HG03139 (cell line): ENCODE measurements at regions not wholly inside any gene's neighbourhood (a gene's known extent, or its start where the extent isn't known, plus 50 kb on each side); places are given as distances from the start of the nearest gene placed in this dataset.
A peak's percentile ranks its signal among the peaks of the same experiment; 100 is the strongest.
"Not testable (repeated sequence)": the region's sequence is repeated elsewhere in the genome, so short reads cannot be mapped to it uniquely, and the experiment has no call there.

Source experiments
- ATAC-seq: cut with Tn5 transposase; IDR thresholded peaks from one replicate; pipeline ENCODE4 v1.9.1; 2021; ENCODE audit not compliant: unreplicated experiment

DNA sequence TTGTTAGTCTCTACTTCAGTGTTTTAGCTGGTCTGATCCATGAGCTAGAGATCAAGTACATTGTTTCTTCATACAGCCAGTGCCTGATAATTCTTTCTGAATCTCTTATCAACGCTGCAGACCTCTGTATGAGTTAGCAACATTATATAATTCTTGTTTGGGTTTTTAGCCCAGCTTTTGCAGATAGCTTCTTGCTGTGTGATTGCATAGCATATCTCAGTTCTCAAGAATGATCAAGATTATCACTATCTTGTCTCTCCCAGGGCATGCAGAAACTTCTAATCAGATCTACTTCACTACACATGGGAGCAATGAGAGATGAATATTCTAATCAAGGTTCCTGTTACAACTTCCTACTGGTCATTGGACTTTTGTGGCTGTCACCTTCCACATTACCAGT is 158.3 kb downstream of the FAM174A start:
- ATAC-seq, result no peak

DNA sequence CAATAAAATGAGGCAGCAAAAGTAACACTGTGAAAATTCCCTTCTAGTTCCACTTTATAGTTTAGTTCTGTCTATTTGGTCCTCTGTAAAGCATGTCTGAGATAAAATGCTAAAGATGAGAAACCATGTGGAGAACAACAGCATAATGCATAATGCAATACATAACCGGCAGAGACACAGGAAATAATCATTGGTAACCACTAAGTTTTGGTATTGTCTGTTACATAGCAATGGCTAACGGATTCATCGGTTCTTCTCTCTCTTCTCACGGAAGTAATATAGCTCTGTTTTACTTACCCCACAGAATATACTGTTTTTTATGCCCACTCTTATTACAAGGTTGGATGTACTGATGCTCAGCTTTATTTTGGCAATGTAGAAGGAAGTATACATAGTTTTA is 158.9 kb downstream of the FAM174A start:
- no peak for ATAC-seq

DNA sequence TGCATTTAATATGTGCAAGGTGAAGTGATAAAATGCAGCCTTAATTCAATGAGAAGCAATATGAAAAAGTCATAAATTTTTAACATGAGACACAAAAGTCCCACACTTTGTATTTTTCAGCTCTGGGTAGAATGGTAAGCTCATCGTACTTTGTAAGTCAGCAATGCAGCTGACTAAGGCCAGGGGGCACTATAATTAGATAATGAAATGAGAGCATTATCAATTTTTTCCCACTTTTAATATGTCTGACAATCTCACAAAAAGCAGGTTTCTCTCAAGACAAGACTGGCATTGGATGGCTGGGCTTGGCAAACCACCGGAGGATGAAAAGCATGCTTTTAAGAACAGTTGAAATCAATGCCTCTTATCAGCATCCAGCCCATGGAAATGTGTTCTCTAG is 162.8 kb downstream of the FAM174A start:
- ATAC-seq, result no peak

DNA sequence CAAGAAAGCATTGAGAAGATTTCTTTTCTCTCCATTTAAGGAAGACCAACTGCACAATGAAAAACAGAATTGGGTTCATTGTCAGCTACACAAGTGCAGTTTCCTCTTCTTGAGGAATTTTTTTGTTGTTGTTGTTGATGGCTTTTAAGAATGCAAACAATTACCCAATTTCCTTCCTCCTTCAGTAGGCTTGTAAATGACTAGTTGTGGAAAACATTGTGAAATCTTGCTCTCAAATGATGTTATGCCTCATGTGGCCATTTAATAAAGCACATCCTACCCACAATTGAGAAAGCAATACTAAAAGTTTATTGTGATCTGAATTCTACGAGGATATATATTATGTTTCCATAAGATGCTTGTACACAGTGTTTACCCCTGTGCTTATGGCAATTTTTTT is 171.6 kb downstream of the FAM174A start:
- ATAC-seq, result peak; percentile 62

DNA sequence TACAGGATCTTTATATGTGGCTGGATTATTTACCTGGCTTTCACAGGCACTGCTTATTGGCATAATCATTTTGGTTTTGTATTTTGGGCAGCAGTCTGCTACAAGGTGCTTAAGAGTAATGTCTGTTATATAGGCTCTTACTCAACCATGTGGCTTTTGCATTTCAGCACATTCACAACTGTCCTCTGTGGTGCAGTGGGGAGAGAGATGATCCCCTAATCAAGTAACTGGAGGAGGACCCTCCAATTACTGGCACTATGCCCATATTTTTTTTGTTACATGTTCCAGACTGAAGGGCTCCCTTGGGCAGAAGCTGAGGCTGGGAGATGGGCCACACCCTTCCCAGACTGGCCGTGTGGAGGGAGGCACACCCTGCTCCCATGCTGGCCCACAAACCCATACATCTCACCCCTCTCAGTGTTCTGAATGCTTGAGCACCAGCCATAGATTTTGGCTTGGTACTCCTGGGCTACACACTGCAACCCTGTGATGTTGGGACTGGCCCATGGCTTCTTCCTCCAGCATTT is 173.5 kb downstream of the FAM174A start:
- ATAC-seq, result no peak

- ATAC-seq, result no peak
Observed at GRCh38 chr5:100709771-100710170, 174.6 kb downstream of the FAM174A start.

DNA sequence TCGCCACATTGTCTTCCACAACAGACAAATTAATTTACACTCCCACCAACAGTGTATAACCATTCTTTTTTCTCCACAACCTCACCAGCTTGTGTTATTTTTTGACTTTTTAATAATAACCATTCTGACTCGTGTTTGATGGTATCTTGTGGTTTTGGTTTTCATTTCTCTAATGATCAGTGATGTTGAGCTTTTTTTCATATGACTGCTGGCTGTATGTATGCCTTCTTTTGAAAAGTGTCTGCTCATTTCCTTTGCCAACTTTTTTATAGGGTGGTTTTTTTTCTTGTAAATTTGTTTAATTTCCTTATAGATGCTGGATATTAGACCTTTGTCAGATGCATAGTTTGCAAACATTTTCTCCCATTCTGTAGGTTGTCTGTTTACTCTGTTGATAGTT is 179.6 kb downstream of the FAM174A start:
- ATAC-seq, result not testable (repeated sequence)

DNA sequence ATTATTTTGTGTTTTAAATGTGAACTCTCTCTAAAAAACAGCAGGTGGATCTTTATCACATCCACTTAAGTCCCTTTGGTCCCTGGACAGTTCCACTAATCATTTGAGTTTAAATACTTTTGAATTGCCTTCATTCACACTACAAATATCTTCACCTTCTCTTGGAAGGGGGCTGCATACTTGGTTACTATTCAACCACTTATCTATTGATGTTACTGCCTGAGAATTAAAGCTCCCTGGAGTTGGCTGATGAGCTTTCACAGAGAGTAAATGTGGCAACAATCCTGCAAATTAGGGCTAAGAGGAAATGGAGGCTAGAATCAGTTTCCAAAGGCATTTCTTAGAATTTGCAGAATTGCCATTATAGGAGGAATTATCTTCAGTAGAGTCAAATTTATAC is 180.4 kb downstream of the ST8SIA4 start:
- no peak for ATAC-seq

DNA sequence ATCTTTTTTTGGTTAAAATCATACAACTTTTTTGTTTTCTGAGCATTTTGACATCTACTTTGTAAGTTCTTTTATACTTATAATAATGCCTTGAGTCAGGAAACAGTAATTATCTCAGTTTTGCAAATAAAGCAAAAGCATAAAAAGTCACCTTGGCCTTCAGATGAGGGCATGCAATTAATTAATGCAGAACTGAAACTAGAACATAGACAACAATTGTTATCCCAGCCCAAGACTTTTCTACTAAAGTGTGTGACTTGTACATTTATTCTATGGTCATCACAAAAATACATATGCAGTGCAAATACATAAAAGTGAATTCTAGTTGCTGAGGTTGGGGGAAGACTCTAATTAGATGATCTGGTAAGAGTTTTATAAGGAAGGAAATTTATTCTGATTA is 179.9 kb downstream of the ST8SIA4 start:
- no peak for ATAC-seq

- ATAC-seq, result no peak
Observed at GRCh38 chr5:100726116-100726515, 177.0 kb downstream of the ST8SIA4 start.

- ATAC-seq, result peak; percentile 95
Observed at GRCh38 chr5:100731768-100732167, 171.3 kb downstream of the ST8SIA4 start.

DNA sequence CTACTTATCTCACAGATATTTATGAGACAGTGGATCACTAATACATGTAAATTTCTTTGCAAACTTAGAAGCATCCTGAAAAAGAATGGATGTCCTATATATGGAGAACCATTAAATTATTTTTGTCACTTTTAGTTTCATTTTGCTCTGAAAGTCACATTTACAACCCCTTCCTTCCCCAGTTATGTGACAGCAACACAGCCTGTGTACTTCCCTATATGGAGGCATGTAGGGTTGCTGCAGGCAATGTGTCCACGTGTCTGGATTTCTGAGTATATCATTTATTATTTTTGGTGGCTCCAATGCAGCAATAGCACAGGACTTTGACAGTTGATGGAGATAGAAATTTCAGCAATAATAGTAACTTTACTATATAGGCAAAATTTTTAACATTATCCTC is 156.4 kb downstream of the ST8SIA4 start:
- ATAC-seq, result peak; percentile 85

DNA sequence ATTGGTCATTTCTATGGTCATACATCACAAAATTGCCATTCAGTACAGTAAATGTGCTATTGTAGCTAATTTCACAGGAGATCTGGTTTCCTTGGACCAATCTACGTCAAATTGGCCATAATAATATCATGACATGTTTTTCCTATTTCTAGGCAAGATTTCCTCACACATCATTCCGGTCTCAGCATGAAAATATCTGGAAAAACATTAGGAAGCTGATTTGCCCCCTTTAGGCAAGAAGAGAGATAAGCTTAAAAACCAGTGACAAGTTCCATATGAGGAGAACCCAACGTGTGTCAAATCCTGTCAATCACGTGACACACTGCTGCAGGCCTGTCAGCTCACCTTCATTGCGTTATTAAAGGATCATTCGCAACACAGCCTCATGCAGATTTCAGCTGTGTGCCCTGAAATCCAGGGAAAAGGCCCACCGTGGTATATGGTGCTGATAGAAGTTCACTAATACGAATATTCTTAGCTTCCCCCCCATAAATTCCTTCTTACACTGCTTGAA is 153.3 kb downstream of the ST8SIA4 start:
- ATAC-seq, result no peak

- no peak for ATAC-seq
Observed at GRCh38 chr5:100755435-100755834, 147.6 kb downstream of the ST8SIA4 start.
